Brain pericyte (primary cell): ENCODE measurements at regions not wholly inside any gene's neighbourhood (a gene's known extent, or its start where the extent isn't known, plus 50 kb on each side); places are given as distances from the start of the nearest gene placed in this dataset.
"Not testable (repeated sequence)": the region's sequence is repeated elsewhere in the genome, so short reads cannot be mapped to it uniquely, and the experiment has no call there.

Experiments
- DNase-seq: peaks from one replicate; pipeline ENCODE4 v3.0.0-alpha.2; 2012; ENCODE audit warnings: low read depth, low spot score

- DNase-seq = no peak
These were observed 393.2 kb upstream of the CXADR start for GRCh38 chr21:17119466-17120297.

DNA sequence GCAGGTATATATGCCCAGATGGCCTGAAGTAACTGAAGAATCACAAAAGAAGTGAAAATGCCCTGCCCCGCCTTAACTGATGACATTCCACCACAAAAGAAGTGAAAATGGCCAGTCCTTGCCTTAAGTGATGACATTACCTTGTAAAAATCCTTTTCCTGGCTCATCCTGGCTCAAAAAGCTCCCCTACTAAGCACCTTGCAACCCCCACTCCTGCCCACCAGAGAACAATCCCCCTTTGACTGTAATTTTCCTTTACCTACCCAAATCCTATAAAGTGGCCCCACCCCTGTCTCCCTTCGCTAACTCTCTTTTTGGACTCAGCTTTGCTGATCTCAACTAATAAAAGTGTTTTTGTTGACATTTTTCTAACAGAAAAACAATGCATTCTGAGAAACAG is 385.4 kb upstream of the CXADR start:
- not testable (repeated sequence) for DNase-seq

DNA sequence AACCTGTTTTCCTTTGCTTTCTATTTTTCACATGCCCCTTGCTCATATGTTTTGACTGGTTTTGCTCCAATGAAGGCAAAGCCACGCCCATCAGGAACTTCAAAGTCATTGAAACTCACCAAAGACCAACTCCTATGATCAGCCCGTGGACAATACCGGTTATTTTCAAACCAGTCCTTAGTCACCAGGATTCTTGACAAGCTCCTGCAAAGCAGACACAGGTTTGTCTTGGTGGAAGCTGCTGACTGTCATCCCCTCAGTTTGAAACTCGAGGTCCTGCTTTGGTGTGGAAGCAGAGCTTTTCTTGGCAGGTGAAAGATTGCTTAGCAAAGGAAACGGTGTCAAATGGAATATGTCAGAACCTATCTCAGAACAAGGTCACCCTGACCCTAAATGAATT is 384.7 kb upstream of the CXADR start:
- DNase-seq = no peak

DNA sequence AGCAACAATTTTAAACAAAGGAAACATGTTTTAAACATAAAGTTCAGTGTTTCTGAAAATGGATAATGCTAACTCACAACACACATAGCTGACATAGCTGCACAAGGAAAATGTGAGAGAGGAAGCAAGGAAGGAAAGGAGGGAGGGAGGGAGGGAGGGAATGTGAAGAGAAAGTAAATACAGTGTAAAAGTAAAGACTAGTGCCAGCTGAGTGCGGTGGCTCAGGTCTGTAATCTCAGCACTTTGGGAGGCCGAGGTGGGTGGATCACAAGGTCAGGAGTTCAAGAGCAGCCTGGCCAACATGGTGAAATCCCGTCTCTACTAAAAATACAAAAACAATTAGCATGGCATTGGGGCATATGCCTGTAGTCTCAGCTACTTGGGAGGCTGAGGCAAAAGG is 373.7 kb upstream of the CXADR start:
- DNase-seq = not testable (repeated sequence)

DNA sequence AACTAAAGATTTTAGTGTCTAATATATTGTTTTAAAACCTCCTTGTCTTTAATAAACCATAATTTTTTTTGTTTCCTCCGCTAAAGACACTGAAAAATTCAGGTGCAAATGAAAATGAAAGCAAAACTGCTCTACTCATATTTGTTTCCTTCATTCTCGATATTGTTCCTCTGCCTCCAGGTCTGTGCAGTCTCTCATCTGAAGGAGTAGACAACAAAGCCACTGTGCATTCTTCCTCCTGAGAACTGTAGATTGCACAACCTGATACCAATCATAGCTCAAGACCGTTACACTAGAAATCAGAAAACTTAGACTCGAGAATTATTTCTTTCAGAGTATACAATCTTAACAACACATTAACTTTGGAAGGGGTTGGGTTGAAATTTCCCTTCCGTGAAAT is 373.1 kb upstream of the CXADR start:
- no peak for DNase-seq

- DNase-seq = no peak
These were observed 366.4 kb upstream of the CXADR start for GRCh38 chr21:17146426-17146825.

GRCh38 chr21:17159697-17160096 is 353.1 kb upstream of the CXADR start:
- DNase-seq = no peak

DNA sequence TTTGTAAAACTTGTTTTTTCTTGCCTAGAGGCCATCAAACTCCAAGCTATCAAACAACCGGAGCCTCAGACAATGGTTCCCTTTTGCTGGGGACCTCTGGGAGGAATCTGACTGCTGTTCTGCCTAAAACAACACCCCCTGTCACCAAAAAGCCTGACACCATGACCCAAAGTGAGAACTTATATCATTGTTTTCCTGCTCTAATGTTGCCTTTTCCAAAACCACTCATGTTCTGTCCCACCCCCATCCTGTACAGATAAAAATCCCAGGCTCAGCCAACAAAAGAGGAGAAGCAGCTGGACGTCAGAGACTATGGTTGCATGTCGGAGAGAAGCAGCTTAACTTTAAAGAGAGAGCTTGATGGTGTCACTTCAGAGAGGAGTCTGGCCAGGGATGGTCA is 327.2 kb upstream of the CXADR start:
- no peak for DNase-seq

GRCh38 chr21:17189963-17190362 is 322.9 kb upstream of the CXADR start:
- no peak for DNase-seq

DNA sequence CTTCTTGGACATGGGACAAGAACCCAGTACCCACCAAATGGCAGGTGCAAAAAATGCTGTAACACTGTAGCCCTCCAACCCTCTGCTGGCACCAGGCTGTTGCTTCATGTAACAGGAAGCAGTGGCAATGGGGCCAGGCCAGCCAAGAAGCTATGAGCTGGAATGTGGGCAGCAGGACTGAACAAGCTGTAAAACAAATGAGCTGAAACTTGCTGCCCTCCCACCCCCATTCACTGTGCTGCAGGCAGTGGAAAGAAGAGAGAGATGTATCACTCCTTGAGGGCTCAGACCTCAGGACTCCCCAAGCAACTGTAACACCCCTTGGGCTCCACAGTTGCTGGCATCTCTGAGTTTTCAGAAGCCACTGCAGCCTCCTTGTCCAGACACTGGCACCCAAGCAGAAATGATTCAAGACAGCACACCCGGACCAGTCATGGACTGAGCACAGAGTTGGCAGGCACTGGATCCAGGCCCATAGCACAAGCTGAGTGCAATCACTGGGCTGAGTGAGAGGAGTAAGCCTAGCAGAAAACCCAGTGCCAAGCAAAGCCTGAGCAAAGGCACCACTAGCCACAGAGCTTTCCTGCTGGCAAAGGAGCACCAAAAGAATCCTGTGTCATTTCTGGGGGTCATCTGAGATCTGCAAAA is 321.4 kb upstream of the CXADR start:
- DNase-seq = no peak

GRCh38 chr21:17195351-17195750 is 317.5 kb upstream of the CXADR start:
- no peak for DNase-seq

- DNase-seq = no peak
These were observed 316.9 kb upstream of the CXADR start for GRCh38 chr21:17195976-17196375.

DNA sequence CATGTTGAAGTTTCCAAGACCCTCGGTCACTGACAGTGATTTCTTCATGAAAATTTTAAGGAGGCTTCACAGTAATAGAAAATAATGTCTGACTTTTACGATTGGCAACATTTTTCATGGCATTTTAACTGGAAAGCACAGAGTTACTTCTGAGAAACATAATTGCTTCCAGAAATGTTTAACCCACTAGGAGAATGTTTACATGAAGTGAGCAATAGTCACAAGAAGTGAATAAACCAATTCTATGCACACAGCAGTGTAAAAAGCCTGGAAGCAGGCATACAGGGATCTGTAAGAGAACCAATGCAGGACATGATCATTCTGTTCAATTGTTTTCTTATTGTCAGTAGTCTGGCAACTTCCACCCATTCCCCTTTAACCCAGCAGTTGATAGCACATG is 316.2 kb upstream of the CXADR start:
- no peak for DNase-seq

DNA sequence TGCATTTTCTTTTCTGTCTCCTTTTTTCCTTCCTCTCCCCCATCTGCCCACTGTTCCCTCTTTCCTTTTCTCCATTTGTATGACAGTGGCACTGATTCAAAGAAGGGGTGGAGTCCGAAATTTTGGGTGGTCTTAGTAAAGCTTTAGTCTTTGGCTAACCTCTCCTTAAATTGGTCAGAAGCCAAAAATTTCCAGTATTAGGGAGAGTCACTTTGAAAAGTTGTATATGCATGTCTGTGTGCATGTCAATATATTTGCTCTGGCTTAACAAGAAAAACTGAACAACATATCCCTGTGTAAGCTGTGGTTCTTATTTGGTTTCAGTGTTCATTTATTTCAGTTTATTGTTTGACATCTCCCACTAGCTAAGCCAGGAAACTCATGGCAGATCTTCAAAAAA is 314.8 kb upstream of the CXADR start:
- DNase-seq = no peak

GRCh38 chr21:17200250-17200649 is 312.6 kb upstream of the CXADR start:
- DNase-seq = no peak

DNA sequence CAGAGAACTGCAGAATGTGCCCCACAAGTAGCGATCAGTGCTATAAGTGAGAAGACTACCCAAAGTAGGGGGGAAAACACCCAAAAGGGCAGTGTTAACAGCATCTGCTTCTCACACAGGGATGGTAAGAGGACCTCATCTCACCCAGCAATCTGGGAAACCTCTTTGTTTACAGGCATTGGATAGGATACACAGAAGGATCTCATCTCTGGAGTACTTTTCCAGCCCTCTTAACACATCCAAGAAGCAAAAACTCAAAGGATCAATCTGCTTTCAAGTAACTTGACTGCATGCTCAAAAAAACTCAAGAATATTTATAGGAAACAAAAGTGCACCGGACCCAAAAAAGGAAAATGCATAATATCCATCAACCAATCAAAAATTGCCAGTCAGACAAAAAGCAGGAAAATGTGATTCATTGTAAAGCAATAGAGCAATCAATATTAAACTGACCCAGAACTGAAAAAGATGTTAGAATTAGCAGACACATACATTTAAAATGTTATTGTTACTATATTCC is 311.0 kb upstream of the CXADR start:
- no peak for DNase-seq

GRCh38 chr21:17214801-17215200 is 298.0 kb upstream of the CXADR start:
- DNase-seq = no peak

DNA sequence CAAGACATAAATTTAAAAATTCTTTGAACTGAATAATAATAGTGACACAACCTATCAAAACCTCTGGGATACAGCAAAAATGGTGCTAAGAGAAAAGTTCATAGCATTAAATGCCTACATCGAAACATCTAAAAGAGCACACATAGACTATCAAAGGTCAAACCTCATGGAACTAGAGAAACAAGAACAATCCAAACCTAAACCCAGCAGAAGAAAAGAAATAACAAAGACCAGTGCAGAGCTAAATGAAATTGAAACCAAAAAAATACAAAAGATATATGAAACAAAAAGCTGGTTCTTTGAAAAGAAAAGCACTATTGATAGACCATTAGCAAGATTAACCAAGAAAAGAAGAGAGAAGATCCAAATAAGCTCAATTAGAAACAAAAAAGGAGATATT is 293.8 kb upstream of the CXADR start:
- DNase-seq = not testable (repeated sequence)

- no peak for DNase-seq
These were observed 281.7 kb upstream of the CXADR start for GRCh38 chr21:17231124-17231523.

DNA sequence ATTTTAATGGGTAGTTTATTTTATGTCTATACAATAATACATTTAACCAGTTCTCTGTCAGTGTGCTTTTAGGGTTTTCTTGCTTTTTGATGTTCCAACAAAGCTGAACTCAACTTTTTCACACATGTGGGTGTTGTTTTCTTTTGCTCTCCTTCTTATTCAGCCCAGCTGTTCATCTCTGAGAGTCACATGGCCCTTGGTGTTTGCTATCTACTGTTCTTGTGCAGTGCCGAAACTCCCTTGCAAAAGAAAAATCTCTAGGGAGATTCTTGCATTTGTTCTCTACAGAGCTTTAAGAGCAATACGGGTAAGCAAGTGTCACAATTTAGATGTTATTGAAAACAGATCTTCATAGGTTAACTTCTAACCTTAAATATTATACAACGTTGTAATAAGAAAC is 281.1 kb upstream of the CXADR start:
- peak; percentile 22 for DNase-seq

GRCh38 chr21:17238468-17238867 is 274.4 kb upstream of the CXADR start:
- no peak for DNase-seq

DNA sequence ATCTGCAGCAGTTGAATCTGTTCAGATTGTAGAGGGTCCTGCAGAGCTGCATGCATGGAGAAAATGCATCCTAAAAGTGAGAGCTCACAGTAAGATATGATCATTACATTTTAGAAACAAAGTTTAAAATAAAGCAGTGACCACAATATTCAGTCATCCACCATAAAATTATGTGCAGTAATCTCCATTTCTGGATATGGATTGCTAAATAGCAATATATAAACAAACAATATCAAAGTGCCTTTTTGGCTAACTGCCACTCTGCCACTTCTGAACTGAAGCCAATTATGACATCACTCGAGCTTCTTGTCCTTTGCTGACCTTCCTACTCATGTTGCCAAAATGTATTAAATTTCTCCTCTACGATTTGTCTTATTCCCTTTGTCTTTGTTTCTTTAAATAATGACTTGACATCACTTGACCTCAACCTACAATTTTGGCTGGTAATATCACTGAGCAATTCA is 262.0 kb upstream of the CXADR start:
- peak; percentile 47 for DNase-seq

DNA sequence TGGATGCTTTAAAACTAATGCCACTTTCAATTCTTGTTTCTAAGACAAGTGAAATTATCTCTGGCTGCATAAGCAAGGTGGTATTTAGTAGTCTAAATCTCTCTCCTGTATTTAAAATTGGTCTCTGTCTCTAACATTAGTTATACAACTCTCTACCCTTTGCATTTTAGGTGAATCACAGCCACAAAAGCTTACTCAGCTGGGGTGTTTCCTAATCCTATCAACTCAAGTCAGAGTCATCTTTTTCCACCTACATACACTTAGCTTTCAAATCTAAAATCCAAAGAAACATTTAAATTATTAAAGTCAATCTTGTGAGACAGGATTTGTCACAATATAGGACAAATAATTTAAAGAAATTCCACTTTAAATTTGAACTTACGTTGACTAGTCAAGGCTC is 255.1 kb upstream of the CXADR start:
- no peak for DNase-seq
